ENCODE measurements at regions not wholly inside any gene's neighbourhood (a gene's known extent, or its start where the extent isn't known, plus 50 kb on each side); places are given as distances from the start of the nearest gene placed in this dataset.
"Not testable (repeated sequence)": the region's sequence is repeated elsewhere in the genome, so short reads cannot be mapped to it uniquely, and the experiment has no call there.

GRCh38 chr16:63672493-63672892 is 1449.4 kb downstream of the CDH11 start:
- H3K27me3 ChIP-seq (ENCODE audit: insufficient read depth, low read length, poor library complexity, severe bottlenecking), result no peaks in the 10 kb centered on the region
- DNase-seq, result no peak
- H3K27me3 Mint-ChIP-seq, result no peaks in the 10 kb centered on the region
- peaks cover 7 to 53% (median 20%) of the 10 kb centered on the region in 5 donors for H3K9me3 Mint-ChIP-seq
- no peak overlapping the region for H3K27ac ChIP-seq (ENCODE audit: low read depth, low read length)
- H3K36me3 Mint-ChIP-seq, result no peaks in the 10 kb centered on the region
- ChIA-PET POLR2A (no interaction called here), CTCF (no interaction called here)
- no peaks in the 10 kb centered on the region for H3K36me3 ChIP-seq (ENCODE audit: insufficient read depth, low read length)
- H3K27ac Mint-ChIP-seq, result no peak overlapping the region
- H3K4me3 Mint-ChIP-seq, result no peak overlapping the region
- no peaks in the 10 kb centered on the region for H3K4me1 Mint-ChIP-seq
- H3K9me3 ChIP-seq (ENCODE audit: low read length), result peaks cover 4% of the 10 kb centered on the region
- H3K4me3 ChIP-seq (ENCODE audit: low read length), result no peak overlapping the region
- no peaks in the 10 kb centered on the region for H3K4me1 ChIP-seq (ENCODE audit: insufficient read depth, low read length)

GRCh38 chr16:63663155-63663554 is 1458.7 kb downstream of the CDH11 start:
- H3K27me3 Mint-ChIP-seq, result no peaks in the 10 kb centered on the region
- CTCF ChIA-PET, result no interaction called here

GRCh38 chr16:63655846-63656245 is 1466.0 kb downstream of the CDH11 start:
- no peaks in the 10 kb centered on the region for H3K27me3 Mint-ChIP-seq
- Histone ChIP-seq H3K4me1 (ENCODE audit: insufficient read depth, low read length) (no peaks in the 10 kb centered on the region), H3K36me3 (ENCODE audit: insufficient read depth, low read length) (no peaks in the 10 kb centered on the region), H3K9me3 (ENCODE audit: low read length) (no peaks in the 10 kb centered on the region), H3K27me3 (ENCODE audit: insufficient read depth, low read length, poor library complexity, severe bottlenecking) (no peaks in the 10 kb centered on the region), H3K27ac (ENCODE audit: low read depth, low read length) (no peak overlapping the region), H3K4me3 (ENCODE audit: low read length) (no peak overlapping the region)
- peaks cover 7 to 18% (median 11%) of the 10 kb centered on the region in 5 donors for H3K9me3 Mint-ChIP-seq
- ChIA-PET POLR2A (no interaction called here), CTCF (no interaction called here)
- no peak for DNase-seq
- H3K4me3 Mint-ChIP-seq, result no peak overlapping the region
- no peaks in the 10 kb centered on the region for H3K4me1 Mint-ChIP-seq
- H3K36me3 Mint-ChIP-seq, result no peaks in the 10 kb centered on the region
- no peak overlapping the region for H3K27ac Mint-ChIP-seq

More at GRCh38 chr16:63663155-63663554, 1458.7 kb downstream of the CDH11 start:
- Mint-ChIP-seq H3K36me3 (no peaks in the 10 kb centered on the region), H3K4me1 (no peaks in the 10 kb centered on the region), H3K27ac (no peak overlapping the region), H3K9me3 (peaks cover 12 to 24% (median 20%) of the 10 kb centered on the region in 5 donors), H3K4me3 (no peak overlapping the region)
- H3K4me1 ChIP-seq (ENCODE audit: insufficient read depth, low read length), result no peaks in the 10 kb centered on the region
- H3K27me3 ChIP-seq (ENCODE audit: insufficient read depth, low read length, poor library complexity, severe bottlenecking), result no peaks in the 10 kb centered on the region
- DNase-seq, result no peak
- POLR2A ChIA-PET, result no interaction called here
- H3K4me3 ChIP-seq (ENCODE audit: low read length), result no peak overlapping the region
- H3K36me3 ChIP-seq (ENCODE audit: insufficient read depth, low read length), result no peaks in the 10 kb centered on the region
- H3K9me3 ChIP-seq (ENCODE audit: low read length), result no peaks in the 10 kb centered on the region
- no peak overlapping the region for H3K27ac ChIP-seq (ENCODE audit: low read depth, low read length)

GRCh38 chr16:63653044-63653839 is 1468.6 kb downstream of the CDH11 start:
- no peak for DNase-seq
- no peaks in the 10 kb centered on the region for H3K27me3 Mint-ChIP-seq
- peaks cover 2 to 19% (median 15%) of the 10 kb centered on the region in 5 donors for H3K9me3 Mint-ChIP-seq
- Histone ChIP-seq H3K4me3 (ENCODE audit: low read length) (no peak overlapping the region), H3K9me3 (ENCODE audit: low read length) (no peaks in the 10 kb centered on the region), H3K27ac (ENCODE audit: low read depth, low read length) (no peak overlapping the region), H3K4me1 (ENCODE audit: insufficient read depth, low read length) (no peaks in the 10 kb centered on the region), H3K27me3 (ENCODE audit: insufficient read depth, low read length, poor library complexity, severe bottlenecking) (no peaks in the 10 kb centered on the region), H3K36me3 (ENCODE audit: insufficient read depth, low read length) (no peaks in the 10 kb centered on the region)
- no peaks in the 10 kb centered on the region for H3K36me3 Mint-ChIP-seq
- CTCF ChIA-PET, result no interaction called here
- no peaks in the 10 kb centered on the region for H3K4me1 Mint-ChIP-seq
- H3K4me3 Mint-ChIP-seq, result no peak overlapping the region
- POLR2A ChIA-PET, result no interaction called here
- no peak overlapping the region for H3K27ac Mint-ChIP-seq

GRCh38 chr16:63652091-63652490 is 1469.8 kb downstream of the CDH11 start:
- no peaks in the 10 kb centered on the region for H3K4me1 ChIP-seq (ENCODE audit: insufficient read depth, low read length)
- no peak overlapping the region for H3K27ac ChIP-seq (ENCODE audit: low read depth, low read length)
- Mint-ChIP-seq H3K9me3 (peaks cover 2 to 24% (median 14%) of the 10 kb centered on the region in 5 donors), H3K36me3 (no peaks in the 10 kb centered on the region), H3K4me1 (no peaks in the 10 kb centered on the region), H3K4me3 (no peak overlapping the region), H3K27me3 (no peaks in the 10 kb centered on the region), H3K27ac (no peak overlapping the region)
- CTCF ChIA-PET, result no interaction called here
- H3K27me3 ChIP-seq (ENCODE audit: insufficient read depth, low read length, poor library complexity, severe bottlenecking), result no peaks in the 10 kb centered on the region
- POLR2A ChIA-PET, result no interaction called here
- no peak overlapping the region for H3K4me3 ChIP-seq (ENCODE audit: low read length)
- no peaks in the 10 kb centered on the region for H3K36me3 ChIP-seq (ENCODE audit: insufficient read depth, low read length)
- no peak for DNase-seq
- no peaks in the 10 kb centered on the region for H3K9me3 ChIP-seq (ENCODE audit: low read length)

- Mint-ChIP-seq H3K36me3 (no peaks in the 10 kb centered on the region), H3K27ac (no peak overlapping the region), H3K4me3 (no peak overlapping the region), H3K9me3 (peaks cover 2 to 33% (median 16%) of the 10 kb centered on the region in 5 donors), H3K27me3 (no peaks in the 10 kb centered on the region), H3K4me1 (no peaks in the 10 kb centered on the region)
- Histone ChIP-seq H3K4me1 (ENCODE audit: insufficient read depth, low read length) (no peaks in the 10 kb centered on the region), H3K9me3 (ENCODE audit: low read length) (no peaks in the 10 kb centered on the region), H3K4me3 (ENCODE audit: low read length) (no peak overlapping the region), H3K36me3 (ENCODE audit: insufficient read depth, low read length) (no peaks in the 10 kb centered on the region), H3K27ac (ENCODE audit: low read depth, low read length) (no peak overlapping the region), H3K27me3 (ENCODE audit: insufficient read depth, low read length, poor library complexity, severe bottlenecking) (no peaks in the 10 kb centered on the region)
- ChIA-PET POLR2A (no interaction called here), CTCF (no interaction called here)
- no peak for DNase-seq
These were observed 1471.3 kb downstream of the CDH11 start for GRCh38 chr16:63650550-63650949.

- H3K9me3 ChIP-seq (ENCODE audit: low read length); H3K36me3 ChIP-seq (ENCODE audit: insufficient read depth, low read length); H3K27me3 ChIP-seq (ENCODE audit: insufficient read depth, low read length, poor library complexity, severe bottlenecking); CTCF ChIA-PET; H3K36me3 Mint-ChIP-seq; H3K4me3 ChIP-seq (ENCODE audit: low read length); H3K4me3 Mint-ChIP-seq; DNase-seq; H3K27ac Mint-ChIP-seq; H3K4me1 ChIP-seq (ENCODE audit: insufficient read depth, low read length); H3K4me1 Mint-ChIP-seq; POLR2A ChIA-PET; H3K27me3 Mint-ChIP-seq; H3K27ac ChIP-seq (ENCODE audit: low read depth, low read length): not testable (repeated sequence)
- H3K9me3 Mint-ChIP-seq, result peaks cover 18 to 35% (median 30%) of the 10 kb centered on the region in 5 donors
These were observed 1488.0 kb downstream of the CDH11 start for GRCh38 chr16:63633706-63634445.

GRCh38 chr16:63629272-63629671 is 1492.6 kb downstream of the CDH11 start:
- peaks cover 15 to 28% (median 18%) of the 10 kb centered on the region in 5 donors for H3K9me3 Mint-ChIP-seq
- no peak overlapping the region for H3K4me3 Mint-ChIP-seq
- no peaks in the 10 kb centered on the region for H3K9me3 ChIP-seq (ENCODE audit: low read length)
- no peaks in the 10 kb centered on the region for H3K36me3 Mint-ChIP-seq
- H3K27ac ChIP-seq (ENCODE audit: low read depth, low read length), result no peak overlapping the region
- ChIA-PET CTCF (no interaction called here), POLR2A (no interaction called here)
- H3K4me1 ChIP-seq (ENCODE audit: insufficient read depth, low read length), result no peaks in the 10 kb centered on the region
- no peak overlapping the region for H3K4me3 ChIP-seq (ENCODE audit: low read length)
- H3K27me3 ChIP-seq (ENCODE audit: insufficient read depth, low read length, poor library complexity, severe bottlenecking), result no peaks in the 10 kb centered on the region
- H3K27ac Mint-ChIP-seq, result no peak overlapping the region
- H3K36me3 ChIP-seq (ENCODE audit: insufficient read depth, low read length), result no peaks in the 10 kb centered on the region
- no peaks in the 10 kb centered on the region for H3K4me1 Mint-ChIP-seq
- no peak for DNase-seq
- no peaks in the 10 kb centered on the region for H3K27me3 Mint-ChIP-seq

All from CD8-positive, alpha-beta memory T cell (primary cell).